ENCODE measurements at regions not wholly inside any gene's neighbourhood (a gene's known extent, or its start where the extent isn't known, plus 50 kb on each side); places are given as distances from the start of the nearest gene placed in this dataset.

GRCh38 chr4:54575919-54576318 is 81.8 kb upstream of the KIT start:
- TF ChIP-seq CTCF (conservative IDR thresholded peaks at IDR 0.05; ENCODE audit: low read depth, low read length), result no peak
- no peak for TF ChIP-seq EZH2 (IDR thresholded peaks at IDR 0.05; ENCODE audit: borderline replicate concordance, low read depth, low read length, poor library complexity, severe bottlenecking)
